Renal cortex interstitium (tissue), 11 donors: ENCODE measurements at regions not wholly inside any gene's neighbourhood (a gene's known extent, or its start where the extent isn't known, plus 50 kb on each side); places are given as distances from the start of the nearest gene placed in this dataset.

ENCODE experiments used
- DNase-seq, 11 donors: peaks; one replicate each; pipeline ENCODE4 v3.0.0-alpha.2; 2013; ENCODE audit warnings: low read depth in 9 of 11, low spot score in 4 of 11; ENCODE audit errors: extremely low read depth in 1 of 11

GRCh38 chr14:104373055-104373854 is 206.3 kb upstream of the C14orf180 start:
- DNase-seq, result no peak

- no peak for DNase-seq
These were observed 205.5 kb upstream of the C14orf180 start for GRCh38 chr14:104373855-104374717.

GRCh38 chr14:104374718-104375080 is 204.9 kb upstream of the C14orf180 start:
- DNase-seq, result no peak

GRCh38 chr14:104375551-104376201 is 203.9 kb upstream of the C14orf180 start:
- DNase-seq, result no peak

GRCh38 chr14:104376202-104377140 is 203.1 kb upstream of the C14orf180 start:
- DNase-seq, result no peak

GRCh38 chr14:104377256-104377655 is 202.3 kb upstream of the C14orf180 start:
- DNase-seq, result no peak

GRCh38 chr14:104378698-104379113 is 200.9 kb upstream of the C14orf180 start:
- DNase-seq, result no peak

- no peak for DNase-seq
These were observed 197.0 kb upstream of the C14orf180 start for GRCh38 chr14:104382361-104383087.

- DNase-seq, result peak in 3 of 11 donors; percentile 24 to 46 (median 37)
These were observed 196.2 kb upstream of the C14orf180 start for GRCh38 chr14:104383088-104383995.

GRCh38 chr14:104383996-104384775 is 195.4 kb upstream of the C14orf180 start:
- DNase-seq, result peak in 1 of 11 donors; percentile 23

GRCh38 chr14:104384776-104385071 is 194.8 kb upstream of the C14orf180 start:
- DNase-seq, result no peak

- no peak for DNase-seq
These were observed 194.5 kb upstream of the C14orf180 start for GRCh38 chr14:104385111-104385510.

- DNase-seq, result no peak
These were observed 193.9 kb upstream of the C14orf180 start for GRCh38 chr14:104385531-104386101.

- no peak for DNase-seq
These were observed 193.3 kb upstream of the C14orf180 start for GRCh38 chr14:104386151-104386841.
